HepG2 (cell line): ENCODE measurements at regions not wholly inside any gene's neighbourhood (a gene's known extent, or its start where the extent isn't known, plus 50 kb on each side); places are given as distances from the start of the nearest gene placed in this dataset.

Source experiments
- DDIT3 ChIP-seq: sonication (generic); formaldehyde crosslinking; IDR thresholded peaks from 2 replicates; pipeline ENCODE4 v1.4.0; 2020; ENCODE audit warnings: mild to moderate bottlenecking, missing genetic modification reagents
- HCFC1 ChIP-seq: fragments of 150-350 bp; IDR thresholded peaks from 2 replicates; pipeline ENCODE4 v1.6.1; 2014; ENCODE audit warnings: low read depth, low read length
- IKZF5 ChIP-seq: IDR thresholded peaks from 2 replicates; pipeline ENCODE4 v1.6.1; 2018; ENCODE audit warnings: missing genetic modification reagents, mild to moderate bottlenecking, missing compliant biosample characterization
- MED8 ChIP-seq: sonication (generic); formaldehyde crosslinking; IDR thresholded peaks from 2 replicates; pipeline ENCODE4 v1.8.1; 2023; ENCODE audit warnings: mild to moderate bottlenecking, missing genetic modification reagents; ENCODE audit not compliant: insufficient replicate concordance
- PHF21A ChIP-seq: sonication (generic); formaldehyde crosslinking; IDR thresholded peaks from 2 replicates; pipeline ENCODE4 v1.5.0; 2020; ENCODE audit warnings: mild to moderate bottlenecking, missing genetic modification reagents
- SNAPC2 ChIP-seq: sonication (generic); formaldehyde crosslinking; IDR thresholded peaks from 2 replicates; pipeline ENCODE4 v1.8.1; 2022; ENCODE audit warnings: mild to moderate bottlenecking, missing genetic modification reagents
- STAT6 ChIP-seq: sonication (generic); formaldehyde crosslinking; IDR thresholded peaks from 2 replicates; pipeline ENCODE4 v1.4.0; 2020; ENCODE audit warnings: missing genetic modification reagents, mild to moderate bottlenecking, borderline replicate concordance
- ZNF17 ChIP-seq: sonication (generic); formaldehyde crosslinking; IDR thresholded peaks from 2 replicates; pipeline ENCODE4 v1.5.0; 2020; ENCODE audit warnings: mild to moderate bottlenecking, missing genetic modification reagents
- ZNF280D ChIP-seq: sonication (generic); formaldehyde crosslinking; IDR thresholded peaks from 2 replicates; pipeline ENCODE4 v1.5.1; 2020; ENCODE audit warnings: mild to moderate bottlenecking, missing genetic modification reagents
- ZNF326 ChIP-seq: sonication (generic); formaldehyde crosslinking; IDR thresholded peaks from 2 replicates; pipeline ENCODE4 v1.4.0; 2020; ENCODE audit warnings: missing genetic modification reagents, borderline replicate concordance
- ZNF558 ChIP-seq: sonication (generic); formaldehyde crosslinking; IDR thresholded peaks from 2 replicates; pipeline ENCODE4 v1.9.0; 2022; ENCODE audit warnings: mild to moderate bottlenecking, missing genetic modification reagents, borderline replicate concordance

- TF ChIP-seq ZNF558 (no peak), ZNF326 (CRISPR knock-in tag) (no peak), MED8 (CRISPR knock-in tag) (no peak), PHF21A (CRISPR knock-in tag) (no peak), HCFC1 (no peak), DDIT3 (CRISPR knock-in tag) (no peak), IKZF5 (no peak), ZNF280D (no peak), SNAPC2 (CRISPR knock-in tag) (no peak), STAT6 (no peak), ZNF17 (CRISPR knock-in tag) (no peak)
Observed at GRCh38 chr2:150944315-150944714, 317.3 kb downstream of the RBM43 start (continued).
